SK-N-SH (cell line): ENCODE measurements at regions not wholly inside any gene's neighbourhood (a gene's known extent, or its start where the extent isn't known, plus 50 kb on each side); places are given as distances from the start of the nearest gene placed in this dataset.
"Not testable (repeated sequence)": the region's sequence is repeated elsewhere in the genome, so short reads cannot be mapped to it uniquely, and the experiment has no call there.

ENCODE experiments used
- CTCF ChIA-PET: fragments of 300-600, 350-600 bp; formaldehyde crosslinking; extraction: SDS; loops from one replicate; lab custom pipeline; 2021; lab: Yijun Ruan, JAX
- POLR2A ChIA-PET: fragments of 350-600 bp; sonication (Branson Sonifier 250); formaldehyde crosslinking; extraction: SDS; loops from one replicate; lab custom pipeline; 2020; ENCODE audit warnings: antibody characterized with exemption, inconsistent platforms; lab: Yijun Ruan, JAX
- DNase-seq: peaks from one replicate; pipeline ENCODE4 v3.0.0; 2012
- H2AFZ ChIP-seq: fragments of 200-600 bp; sonication (generic); 2 replicates; pipeline ENCODE4 v1.8.1; 2016; ENCODE audit warnings: antibody characterized with exemption, mild to moderate bottlenecking, low read depth
- H3F3A ChIP-seq: fragments of 200-600 bp; sonication (generic); replicated peaks from 2 replicates; pipeline ENCODE3; 2016; ENCODE audit warnings: antibody characterized with exemption, mild to moderate bottlenecking; ENCODE audit not compliant: insufficient read depth
- H3K27ac ChIP-seq, 2 experiments: fragments of 200-500 bp in 1 of 2; fragments of 200-600 bp in 1 of 2; sonication (Bioruptor generic) in 1 of 2; sonication (generic), shearing (Covaris generic) in 1 of 2; 2 replicates each; pipeline versions ENCODE4 v1.5.1 to v1.6.1; 2014 to 2016; ENCODE audit warnings: low read depth in 2 of 2, inconsistent platforms in 1 of 2, low read length in 1 of 2, mild to moderate bottlenecking in 1 of 2, mixed read lengths in 1 of 2
- H3K27me3 ChIP-seq: fragments of 200-600 bp; sonication (generic), shearing (Covaris generic); 2 replicates; pipeline ENCODE4 v1.6.1; 2016; ENCODE audit warnings: mixed run types; ENCODE audit not compliant: insufficient read depth
- H3K36me3 ChIP-seq, 2 experiments: fragments of 200-500 bp in 1 of 2; fragments of 200-600 bp in 1 of 2; sonication (Bioruptor generic) in 1 of 2; sonication (generic) in 1 of 2; replicated peaks in 1 of 2; 2 replicates each; pipeline versions ENCODE3 to v1.5.1; 2014 to 2016; ENCODE audit warnings: low read length in 1 of 2, mild to moderate bottlenecking in 1 of 2; ENCODE audit not compliant: insufficient read depth in 2 of 2, control insufficient read depth in 1 of 2
- H3K4me1 ChIP-seq, 2 experiments: fragments of 200-500 bp in 1 of 2; fragments of 200-600 bp in 1 of 2; sonication (Bioruptor generic) in 1 of 2; sonication (generic), shearing (Covaris generic) in 1 of 2; 2 replicates each; pipeline versions ENCODE4 v1.5.1 to v1.6.1; 2014 to 2016; ENCODE audit warnings: low read depth in 1 of 2, low read length in 1 of 2, mixed run types in 1 of 2; ENCODE audit not compliant: insufficient read depth in 2 of 2, control insufficient read depth in 1 of 2
- H3K4me2 ChIP-seq: fragments of 200-600 bp; sonication (generic), shearing (Covaris generic); 2 replicates; pipeline ENCODE4 v1.6.1; 2017; ENCODE audit warnings: mixed run types
- H3K4me3 ChIP-seq, 2 experiments: fragments of 200-500 bp in 1 of 2; fragments of 200-600 bp in 1 of 2; sonication (Bioruptor generic) in 1 of 2; sonication (generic), shearing (Covaris generic) in 1 of 2; 2 replicates each; pipeline versions ENCODE4 v1.5.1 to v1.8.1; 2014 to 2016; ENCODE audit warnings: low read depth in 2 of 2, inconsistent platforms in 1 of 2, low read length in 1 of 2, mild to moderate bottlenecking in 1 of 2, mixed read lengths in 1 of 2, moderate library complexity in 1 of 2
- H3K79me2 ChIP-seq: fragments of 200-600 bp; sonication (generic); 2 replicates; pipeline ENCODE4 v1.8.1; 2017; ENCODE audit warnings: mild to moderate bottlenecking; ENCODE audit not compliant: insufficient read depth
- H3K9ac ChIP-seq: fragments of 200-600 bp; sonication (generic); 2 replicates; pipeline ENCODE4 v1.6.1; 2017; ENCODE audit warnings: mixed run types
- H3K9me2 ChIP-seq: fragments of 200-600 bp; sonication (generic); 2 replicates; pipeline ENCODE4 v1.6.1; 2017; ENCODE audit warnings: mixed run types
- H3K9me3 ChIP-seq: fragments of 200-600 bp; sonication (generic); 2 replicates; pipeline ENCODE4 v1.6.1; 2017; ENCODE audit warnings: mixed run types, mild to moderate bottlenecking, moderate library complexity
- H4K20me1 ChIP-seq: fragments of 200-600 bp; sonication (generic); 2 replicates; pipeline ENCODE4 v1.6.1; 2017; ENCODE audit warnings: mild to moderate bottlenecking, mixed run types; ENCODE audit not compliant: insufficient read depth
- EP300 ChIP-seq, 2 experiments: IDR thresholded peaks; 2 replicates each; pipeline versions ENCODE4 v1.4.0 to v1.6.1; 2012; ENCODE audit warnings: borderline replicate concordance in 1 of 2, low read depth in 1 of 2, low read length in 1 of 2
- WGBS: methylation state at CpG from one replicate; pipeline ENCODE4 v1.1.6; 2017; ENCODE audit warnings: low lambda C conversion rate; 5-methylcytosine and 5-hydroxymethylcytosine counted together

GRCh38 chr5:34192923-34193262, 149.9 kb upstream of the C1QTNF3 start:
- H3K4me1 ChIP-seq: peaks cover 0 to 30% of the 10 kb centered on the region in 2 experiments; a peak in 2 of 4 replicates
- TF ChIP-seq EP300 (IDR thresholded peaks at IDR 0.05; ENCODE audit: borderline replicate concordance in 1 of 2, low read depth in 1 of 2, low read length in 1 of 2): 0 out of 4 replicates have a peak, but pooled peaks of 1 of the 2 experiments have one; percentile 13
- POLR2A ChIA-PET: interaction anchor here (1.4 kb wide), 1 partner anchor 185 kb away, joined by 3 read pairs; the partner anchor contains the start of gene AMACR
- H3K9me3 ChIP-seq, H3K79me2 ChIP-seq, H3K9ac ChIP-seq, CTCF ChIA-PET, H3F3A ChIP-seq, H3K9me2 ChIP-seq, H3K27me3 ChIP-seq, H3K4me3 ChIP-seq, DNase-seq, H3K4me2 ChIP-seq, H4K20me1 ChIP-seq, H3K36me3 ChIP-seq, H2AFZ ChIP-seq: not testable (repeated sequence)
- 86% methylated on average over 11 of the region's 13 CpGs for WGBS
- H3K27ac ChIP-seq: peak overlapping the region in 1 of 2 experiments; percentile 78; a peak in 2 of 4 replicates

- H3K9ac ChIP-seq, H3K79me2 ChIP-seq, CTCF ChIA-PET, DNase-seq, H4K20me1 ChIP-seq, H3K4me2 ChIP-seq, H3K9me2 ChIP-seq, H3K4me3 ChIP-seq, H3K9me3 ChIP-seq, H2AFZ ChIP-seq, H3F3A ChIP-seq, H3K27me3 ChIP-seq, H3K36me3 ChIP-seq: not testable (repeated sequence)
- Histone ChIP-seq H3K27ac (peak overlapping the region in 1 of 2 experiments; percentile 91; a peak in 2 of 4 replicates), H3K4me1 (peaks cover 0 to 30% of the 10 kb centered on the region in 2 experiments; a peak in 2 of 4 replicates)
- POLR2A ChIA-PET: interaction anchor here (1.4 kb wide), 1 partner anchor 185 kb away, joined by 3 read pairs; the partner anchor contains the start of gene AMACR
- 93% methylated on average over 7 of the region's 7 CpGs for WGBS
These were observed 150.3 kb upstream of the C1QTNF3 start for GRCh38 chr5:34193297-34193696.

- DNase-seq, H3K79me2 ChIP-seq, H3K9me3 ChIP-seq, H3K27me3 ChIP-seq, H3K4me2 ChIP-seq, H3K9me2 ChIP-seq, H3F3A ChIP-seq, POLR2A ChIA-PET, H3K9ac ChIP-seq, H4K20me1 ChIP-seq, CTCF ChIA-PET, H2AFZ ChIP-seq, H3K4me3 ChIP-seq, H3K36me3 ChIP-seq: not testable (repeated sequence)
- peak overlapping the region in 1 of 2 experiments; percentile 91; a peak in 2 of 4 replicates for H3K27ac ChIP-seq
- 77% methylated on average over 3 of the region's 3 CpGs for WGBS
- peaks cover 0 to 30% of the 10 kb centered on the region in 2 experiments; a peak in 2 of 4 replicates for H3K4me1 ChIP-seq
These were observed 150.8 kb upstream of the C1QTNF3 start for GRCh38 chr5:34193804-34194203.

GRCh38 chr5:34196091-34196490, 153.1 kb upstream of the C1QTNF3 start:
- not testable (repeated sequence) for H3K9me2 ChIP-seq
- WGBS: 93% methylated on average over 7 of the region's 7 CpGs

GRCh38 chr5:34205347-34205746, 162.3 kb upstream of the C1QTNF3 start:
- H3K4me1 ChIP-seq, DNase-seq, H3K79me2 ChIP-seq, H2AFZ ChIP-seq, POLR2A ChIA-PET, H3K27me3 ChIP-seq, H3K9me3 ChIP-seq, H3K4me3 ChIP-seq, H3K9me2 ChIP-seq, H3K4me2 ChIP-seq, H3F3A ChIP-seq, H4K20me1 ChIP-seq, H3K9ac ChIP-seq, H3K27ac ChIP-seq, H3K36me3 ChIP-seq, CTCF ChIA-PET: not testable (repeated sequence)
- 100% methylated on average over 1 of the region's 1 CpG for WGBS

More at GRCh38 chr5:34196091-34196490, 153.1 kb upstream of the C1QTNF3 start:
- H3K9ac ChIP-seq, H4K20me1 ChIP-seq, H3F3A ChIP-seq, H3K27me3 ChIP-seq, POLR2A ChIA-PET, H2AFZ ChIP-seq, DNase-seq, H3K9me3 ChIP-seq, H3K27ac ChIP-seq, H3K4me2 ChIP-seq, CTCF ChIA-PET, H3K79me2 ChIP-seq, H3K4me3 ChIP-seq, H3K36me3 ChIP-seq: not testable (repeated sequence)
- H3K4me1 ChIP-seq: peaks cover 0 to 26% of the 10 kb centered on the region in 2 experiments; a peak in 2 of 4 replicates

GRCh38 chr5:34217386-34217785, 174.4 kb upstream of the C1QTNF3 start:
- H2AFZ ChIP-seq, DNase-seq, H3K9me2 ChIP-seq, POLR2A ChIA-PET, H3K9ac ChIP-seq, CTCF ChIA-PET, H3K4me3 ChIP-seq, H3K4me1 ChIP-seq, H3K27me3 ChIP-seq, H4K20me1 ChIP-seq, H3F3A ChIP-seq, H3K4me2 ChIP-seq, H3K36me3 ChIP-seq, H3K9me3 ChIP-seq: not testable (repeated sequence)
- WGBS: 62% methylated on average over 1 of the region's 1 CpG
- Histone ChIP-seq H3K79me2 (peaks cover 12% of the 10 kb centered on the region; the same call in 1 of the 2 replicates), H3K27ac (peak overlapping the region in 1 of 2 experiments; percentile 23; a peak in 1 of 4 replicates)
